Middle frontal gyrus (tissue), 1 donor: ENCODE measurements at regions not wholly inside any gene's neighbourhood (a gene's known extent, or its start where the extent isn't known, plus 50 kb on each side); places are given as distances from the start of the nearest gene placed in this dataset.
"Not testable (repeated sequence)": the region's sequence is repeated elsewhere in the genome, so short reads cannot be mapped to it uniquely, and the experiment has no call there.

Experiments used
- DNase-seq: peaks from one replicate; pipeline ENCODE4 v3.0.0-alpha.2; 2015; ENCODE audit warnings: low spot score; ENCODE audit errors: extremely low spot score

GRCh38 chr3:144708437-144708836, 736.8 kb downstream of the DIPK2A start:
- DNase-seq: no peak

DNA sequence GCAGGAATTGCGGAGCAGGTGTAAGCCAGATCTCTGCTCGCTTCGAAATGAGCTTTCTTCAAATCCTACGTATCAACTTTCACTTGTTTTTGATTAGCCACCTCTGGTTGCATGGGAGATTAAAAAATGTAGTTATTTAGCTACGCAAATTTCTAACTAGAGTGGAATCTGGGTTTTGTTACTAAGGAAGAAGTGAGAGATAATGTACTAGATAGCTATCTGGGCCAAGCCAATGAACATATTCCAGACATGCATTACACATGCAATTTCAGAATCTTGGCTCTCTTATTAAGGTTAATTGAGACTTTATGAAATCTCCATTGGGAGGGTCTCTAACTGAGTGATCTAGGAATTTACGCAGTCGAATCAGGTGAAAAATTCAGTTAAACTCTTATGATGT, 765.7 kb downstream of the DIPK2A start:
- no peak for DNase-seq

DNA sequence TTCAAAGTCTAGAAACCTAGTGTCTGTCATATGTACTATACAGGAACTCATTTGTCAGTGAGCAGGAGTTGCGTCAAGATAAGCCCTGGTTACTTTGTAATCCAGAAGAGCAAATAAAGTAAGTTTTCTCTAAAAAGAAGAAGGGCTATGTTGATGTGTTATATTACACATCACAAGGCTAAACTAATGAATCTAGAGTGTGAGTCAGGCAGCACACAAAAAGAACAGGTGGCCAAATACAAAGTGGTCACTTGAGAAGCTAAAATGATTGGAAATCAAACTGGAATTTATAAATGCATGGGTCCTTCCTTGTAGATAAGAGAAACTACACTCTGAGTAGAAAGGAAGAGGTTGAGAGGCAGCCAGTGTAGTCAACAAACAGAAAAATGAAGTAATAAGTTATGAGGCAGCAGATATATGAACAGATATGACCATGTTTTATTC, 771.6 kb downstream of the DIPK2A start:
- DNase-seq: no peak

GRCh38 chr3:144744473-144744872, 772.9 kb downstream of the DIPK2A start:
- no peak for DNase-seq

- no peak for DNase-seq
Measured at GRCh38 chr3:144746631-144747030, 775.0 kb downstream of the DIPK2A start.

GRCh38 chr3:144749536-144750253, 778.1 kb downstream of the DIPK2A start:
- not testable (repeated sequence) for DNase-seq

GRCh38 chr3:144754076-144754783, 782.6 kb downstream of the DIPK2A start:
- DNase-seq: no peak

DNA sequence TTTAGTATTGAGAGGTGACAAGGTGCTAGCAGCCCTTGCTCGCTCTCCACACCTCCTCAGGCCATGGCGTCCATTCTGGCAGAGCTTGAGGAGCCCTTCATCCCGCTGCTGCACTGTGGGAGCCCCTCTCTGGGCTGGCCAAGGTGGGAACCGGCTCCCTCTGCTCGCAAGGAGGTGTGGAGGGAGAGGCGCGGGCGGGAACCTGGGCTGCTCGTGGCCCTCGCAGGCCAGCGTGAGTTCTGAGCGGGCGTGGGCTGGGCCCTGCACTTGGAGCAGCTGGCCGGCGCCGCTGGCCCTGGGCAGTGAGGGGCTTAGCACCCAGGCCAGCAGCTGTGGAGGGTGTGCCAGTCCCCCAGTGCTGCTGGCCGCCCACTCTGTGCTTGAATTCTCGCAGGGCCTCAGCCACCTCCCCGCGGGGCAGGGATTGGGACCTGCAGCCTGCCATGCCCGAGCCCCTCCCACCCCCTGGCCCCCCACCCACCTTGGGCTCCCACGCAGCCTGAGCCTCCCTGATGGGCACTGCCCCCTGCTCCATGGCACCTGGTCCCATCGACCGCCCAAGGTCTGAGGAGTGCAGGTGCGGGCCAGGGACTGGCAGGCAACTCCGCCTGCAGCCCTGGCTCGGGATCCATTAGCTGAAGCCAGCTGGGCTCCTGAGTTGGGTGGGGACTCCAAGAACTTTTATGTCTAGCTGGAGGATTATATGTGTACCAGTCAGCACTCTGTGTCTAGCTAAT, 785.2 kb downstream of the DIPK2A start:
- no peak for DNase-seq

DNA sequence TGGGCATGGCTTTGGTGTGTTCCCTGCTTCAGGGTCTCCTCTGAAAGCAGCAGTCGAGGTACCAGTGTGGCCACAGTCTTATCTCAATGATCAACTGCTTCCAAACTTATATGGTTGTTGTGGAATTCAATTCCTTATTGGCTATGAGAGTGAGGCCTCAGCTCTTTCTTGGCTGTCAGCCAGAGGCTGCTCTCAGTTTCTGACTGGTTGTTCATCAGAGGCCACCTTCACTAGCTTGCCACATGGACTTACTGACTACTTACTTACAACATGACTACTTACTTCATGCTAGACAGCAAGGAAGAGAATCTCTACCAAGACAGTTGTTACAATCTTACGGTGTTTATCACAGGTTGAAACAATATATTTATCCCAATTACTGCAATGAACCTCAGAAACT, 789.2 kb downstream of the DIPK2A start:
- no peak for DNase-seq

DNA sequence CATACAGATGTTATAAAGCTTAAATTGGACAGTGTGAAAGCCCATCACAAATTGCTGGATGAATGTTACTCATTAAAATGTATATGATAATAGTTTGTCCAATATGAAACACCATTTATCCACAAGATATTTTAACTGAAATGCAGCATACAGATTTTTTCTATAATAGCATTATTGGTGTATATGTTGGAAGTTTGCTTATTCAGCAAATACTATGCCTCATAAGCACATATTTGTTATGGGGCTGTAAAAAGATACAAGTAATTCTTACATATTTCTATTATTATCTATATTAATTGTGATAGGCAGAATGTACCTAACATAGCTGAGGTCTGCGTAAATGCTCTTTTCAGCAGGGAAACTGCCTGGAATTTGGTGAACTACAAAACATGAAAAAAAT, 790.5 kb downstream of the DIPK2A start:
- no peak for DNase-seq

DNA sequence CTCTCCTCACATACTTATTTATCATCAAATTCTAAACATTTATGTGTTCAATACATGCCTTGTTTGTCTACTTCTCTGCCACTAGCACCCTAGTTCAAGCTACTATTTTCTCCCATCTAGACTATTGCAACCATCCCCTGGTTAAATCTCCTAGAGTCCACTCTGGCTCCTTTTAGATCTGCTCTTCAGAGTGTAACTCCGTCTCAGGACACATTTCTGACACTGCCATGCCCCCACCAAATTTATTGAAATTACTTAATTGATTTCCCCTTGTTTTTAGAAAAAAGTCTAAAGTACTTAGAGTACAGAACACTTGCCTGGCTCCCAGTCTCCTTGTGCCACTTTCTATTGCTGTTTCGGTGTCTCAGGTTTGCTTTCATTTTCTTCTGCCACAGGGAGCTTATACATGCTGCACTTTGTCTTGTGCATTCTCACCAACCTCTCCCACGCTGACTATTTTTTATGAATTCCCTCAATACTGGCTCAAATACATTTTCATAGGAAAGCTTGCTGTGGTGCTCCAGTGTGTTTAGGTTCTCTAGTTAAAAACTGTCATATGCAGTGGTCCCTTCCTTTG, 792.3 kb downstream of the DIPK2A start:
- no peak for DNase-seq

DNA sequence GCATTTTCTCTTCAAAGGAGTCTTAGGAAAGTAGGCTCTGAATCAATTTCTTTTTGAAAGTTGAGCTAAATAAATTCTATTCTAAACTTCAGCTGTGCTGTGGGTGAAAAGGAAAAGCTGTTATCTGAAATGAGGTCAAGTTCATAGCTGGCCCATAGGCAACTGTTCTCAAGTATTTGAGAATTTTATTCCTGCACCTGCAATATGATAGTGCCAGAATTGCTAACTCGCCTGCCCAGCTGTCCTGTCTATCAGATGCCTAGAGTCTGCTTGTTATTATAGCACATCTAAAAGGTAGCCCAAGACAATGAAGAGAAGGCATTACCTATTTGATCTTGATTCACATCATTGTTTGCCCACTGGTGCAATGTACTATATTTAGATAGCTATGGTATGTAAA, 798.7 kb downstream of the DIPK2A start:
- DNase-seq: no peak

DNA sequence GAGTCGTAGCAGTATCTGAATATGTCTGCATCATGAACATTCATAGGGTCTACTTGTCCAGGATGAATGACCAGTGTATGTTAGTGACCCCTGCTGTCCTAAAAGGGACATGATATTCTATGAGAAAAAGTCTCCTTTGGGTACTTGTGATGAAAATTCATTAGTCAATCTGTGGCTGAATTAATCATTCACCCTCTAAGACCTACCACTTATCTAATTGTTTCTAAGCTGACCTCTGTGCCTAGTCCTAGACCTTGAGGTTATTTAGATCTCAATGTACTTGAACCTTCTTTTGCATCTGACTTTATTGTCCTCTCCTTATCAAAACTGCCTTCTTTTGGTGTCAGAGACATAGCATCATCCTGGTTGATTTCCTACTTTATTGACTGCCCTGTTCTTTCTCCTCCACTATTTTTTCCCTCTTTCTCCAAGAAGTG, 799.3 kb downstream of the DIPK2A start:
- DNase-seq: no peak

- DNase-seq: no peak
Measured at GRCh38 chr3:144771381-144771870, 799.8 kb downstream of the DIPK2A start.

DNA sequence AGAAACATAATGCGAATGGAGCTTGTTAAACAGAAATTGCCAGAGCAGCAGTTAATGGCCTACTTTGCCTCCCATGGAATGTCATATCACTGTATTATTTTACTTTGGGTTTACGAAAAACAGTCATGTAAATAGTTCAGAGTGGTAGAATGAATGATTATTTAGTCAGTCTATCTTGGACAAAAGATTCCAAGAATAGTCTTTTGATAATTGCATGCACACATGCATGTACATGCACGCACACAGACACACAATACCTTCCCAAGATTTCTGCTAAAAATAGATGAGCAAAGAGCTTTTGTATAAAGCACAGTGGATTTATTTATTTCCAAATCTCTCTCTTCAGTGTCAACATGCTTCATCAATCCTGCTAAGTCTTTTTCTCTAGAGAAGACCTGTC, 800.7 kb downstream of the DIPK2A start:
- no peak for DNase-seq

- DNase-seq: no peak
Measured at GRCh38 chr3:144773350-144773749, 801.7 kb downstream of the DIPK2A start.

- DNase-seq: no peak
Measured at GRCh38 chr3:144774897-144775296, 803.3 kb downstream of the DIPK2A start.

- no peak for DNase-seq
Measured at GRCh38 chr3:144775551-144775950, 803.9 kb downstream of the DIPK2A start.

- DNase-seq: no peak
Measured at GRCh38 chr3:144777906-144778305, 806.3 kb downstream of the DIPK2A start.

DNA sequence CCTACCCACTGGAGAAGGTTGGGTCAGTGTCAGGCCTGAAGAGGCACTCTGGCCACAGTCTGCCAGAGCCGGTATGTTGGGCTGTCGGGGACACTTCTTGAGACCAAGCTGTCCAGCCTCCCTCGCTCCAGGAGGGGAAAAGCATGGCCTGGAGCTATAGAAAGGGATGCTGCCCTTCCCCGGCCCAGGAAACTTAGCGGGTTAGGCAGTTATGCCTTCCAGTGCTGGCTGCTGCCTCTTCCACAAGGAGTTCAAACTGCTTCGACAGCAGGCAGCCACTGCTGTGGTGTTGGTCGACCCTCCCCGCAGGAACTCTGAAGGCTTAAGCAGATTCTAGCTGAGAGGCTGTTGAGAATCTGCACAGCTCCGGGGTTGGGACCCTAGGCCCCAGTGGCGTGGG, 819.4 kb downstream of the DIPK2A start:
- no peak for DNase-seq

- DNase-seq: no peak
Measured at GRCh38 chr3:144801890-144802289, 830.3 kb downstream of the DIPK2A start.

DNA sequence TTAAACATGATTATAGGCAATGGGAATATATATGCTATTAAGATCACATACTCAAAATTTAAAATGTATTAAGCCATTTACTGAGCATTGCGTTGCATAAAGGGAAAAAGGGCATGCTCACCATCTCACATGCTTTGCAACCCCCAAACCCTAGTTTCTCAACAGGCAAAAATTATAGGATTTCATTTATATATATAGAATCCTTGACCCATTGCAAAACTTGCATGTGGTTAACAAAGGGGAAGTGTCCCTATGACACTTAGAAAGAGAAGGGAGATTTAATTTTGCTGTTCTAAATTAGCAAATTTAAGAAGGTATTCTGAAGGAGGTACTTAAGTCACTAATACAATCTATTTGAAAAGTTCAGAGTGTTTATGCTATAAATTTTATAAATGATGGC, 837.8 kb downstream of the DIPK2A start:
- DNase-seq: no peak
